EL (cell line): ENCODE measurements at regions not wholly inside any gene's neighbourhood (a gene's known extent, or its start where the extent isn't known, plus 50 kb on each side); places are given as distances from the start of the nearest gene placed in this dataset.
A peak's percentile ranks its signal among the peaks of the same experiment; 100 is the strongest.
"Not testable (repeated sequence)": the region's sequence is repeated elsewhere in the genome, so short reads cannot be mapped to it uniquely, and the experiment has no call there.

Experiments
- DNase-seq: peaks from one replicate; pipeline ENCODE4 v3.0.0-alpha.2; 2016

DNA sequence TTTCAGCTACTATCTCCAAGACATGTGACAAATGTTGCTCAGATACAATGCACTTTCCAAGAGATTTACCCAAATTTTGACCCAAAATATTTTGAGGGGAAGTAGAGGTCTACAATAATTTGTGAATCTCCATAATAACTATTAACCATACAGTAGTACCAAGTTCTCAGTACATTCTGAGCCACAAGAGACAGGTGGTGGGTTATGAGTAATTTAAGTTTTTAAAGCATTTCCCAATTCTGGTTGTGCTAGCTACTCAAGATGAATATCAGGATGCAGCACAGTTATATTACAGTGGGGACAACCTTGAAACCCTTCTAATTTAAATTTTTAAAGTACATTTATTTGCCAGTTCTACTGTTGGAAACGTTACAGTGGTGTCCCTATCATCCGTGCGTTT, 92.2 kb upstream of the MITF start:
- no peak for DNase-seq

- no peak for DNase-seq
Observed at GRCh38 chr3:69646287-69647067, 92.8 kb upstream of the MITF start.

GRCh38 chr3:69642606-69643005, 96.7 kb upstream of the MITF start:
- no peak for DNase-seq

- no peak for DNase-seq
Observed at GRCh38 chr3:69639851-69640250, 99.4 kb upstream of the MITF start.

GRCh38 chr3:69628951-69629350, 110.3 kb upstream of the MITF start:
- DNase-seq: no peak

GRCh38 chr3:69613286-69613685, 126.0 kb upstream of the MITF start:
- DNase-seq: no peak

GRCh38 chr3:69612791-69613190, 126.5 kb upstream of the MITF start:
- DNase-seq: no peak

GRCh38 chr3:69609566-69609965, 129.7 kb upstream of the MITF start:
- not testable (repeated sequence) for DNase-seq

DNA sequence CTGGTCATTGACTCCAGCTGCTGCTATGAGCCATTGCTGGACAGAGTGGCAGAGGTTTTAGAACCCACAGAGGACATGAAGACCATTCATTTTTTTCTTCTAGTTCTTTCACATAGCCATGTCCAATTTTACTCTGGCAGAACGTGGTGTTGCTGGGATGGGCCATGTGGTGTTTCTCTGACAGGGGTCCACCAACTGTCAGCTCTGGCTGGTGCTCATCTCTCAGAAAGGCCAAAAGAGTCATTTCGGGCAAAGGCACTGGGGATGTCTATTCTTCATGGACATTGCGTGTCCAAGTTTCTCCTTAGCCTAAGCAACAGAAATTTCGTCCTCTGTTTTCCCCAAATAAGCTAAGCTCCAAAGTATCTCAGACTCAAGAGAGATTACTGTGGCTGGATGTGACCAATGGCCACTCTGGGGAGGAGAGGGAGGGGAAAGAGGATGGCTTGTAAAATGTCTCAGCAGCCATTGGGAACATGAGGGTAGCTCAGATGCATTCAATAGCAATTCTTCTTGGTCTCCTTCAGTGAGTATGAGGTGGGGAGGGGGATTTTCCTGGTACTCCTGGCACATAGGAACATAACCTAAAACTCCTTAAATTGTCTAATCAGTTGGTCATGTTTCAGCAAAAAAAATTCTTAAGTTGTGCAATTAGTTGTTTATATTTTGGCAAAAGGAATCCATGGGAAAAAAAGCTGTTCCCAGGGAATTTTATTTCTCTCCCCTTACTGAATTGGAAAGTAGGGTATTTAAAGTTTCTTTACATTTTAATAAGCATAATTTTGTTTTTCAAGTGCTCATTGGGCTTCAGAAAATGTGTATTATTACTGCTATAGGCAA, 131.6 kb upstream of the MITF start:
- no peak for DNase-seq

DNA sequence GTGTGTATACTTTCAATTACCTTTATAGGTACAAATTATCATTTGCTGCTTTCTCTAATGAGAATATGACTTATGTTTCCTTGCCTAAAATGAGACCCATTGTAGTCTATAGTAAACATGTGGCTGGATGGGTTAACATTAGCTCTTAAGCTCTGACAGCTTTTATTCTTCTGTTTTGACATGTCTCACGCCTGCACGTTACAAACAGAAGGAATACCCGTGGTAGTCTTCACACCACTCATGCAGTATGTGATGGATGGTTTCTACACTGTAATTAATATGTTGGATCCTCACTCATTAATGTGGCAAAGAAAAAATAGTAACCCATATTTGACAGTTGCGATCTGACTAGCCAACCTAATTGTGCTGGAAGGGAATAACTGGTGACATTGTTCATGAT, 133.4 kb upstream of the MITF start:
- DNase-seq: no peak

GRCh38 chr3:69604735-69605450, 134.4 kb upstream of the MITF start:
- no peak for DNase-seq

GRCh38 chr3:69602112-69602511, 137.2 kb upstream of the MITF start:
- DNase-seq: no peak

GRCh38 chr3:69594286-69594685, 145.0 kb upstream of the MITF start:
- no peak for DNase-seq

GRCh38 chr3:69591164-69591736, 148.0 kb upstream of the MITF start:
- no peak for DNase-seq

GRCh38 chr3:69590111-69590510, 149.2 kb upstream of the MITF start:
- DNase-seq: no peak

DNA sequence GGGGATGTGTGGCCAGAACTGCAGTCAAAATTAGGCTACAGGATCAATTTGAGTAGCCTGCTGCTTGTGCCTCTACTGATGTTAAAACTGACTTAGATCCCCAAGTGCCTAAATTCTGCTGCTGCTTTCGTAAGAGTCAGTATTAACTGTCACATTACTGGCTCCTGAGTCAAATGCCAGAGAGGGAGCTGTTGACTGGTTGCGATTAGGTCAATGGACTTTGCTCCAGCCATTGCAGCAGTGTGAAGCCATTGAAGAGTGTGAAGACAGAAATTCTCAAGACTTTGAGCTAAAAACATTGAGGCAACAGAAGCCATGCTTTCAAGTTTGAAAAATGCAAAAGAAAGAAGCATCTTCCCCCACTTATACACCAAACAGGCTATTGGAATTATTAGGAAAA, 151.1 kb upstream of the MITF start:
- DNase-seq: no peak

- no peak for DNase-seq
Observed at GRCh38 chr3:69585472-69585871, 153.8 kb upstream of the MITF start.

- no peak for DNase-seq
Observed at GRCh38 chr3:69582044-69582443, 157.2 kb upstream of the MITF start.

GRCh38 chr3:69579306-69580041, 159.8 kb upstream of the MITF start:
- no peak for DNase-seq

GRCh38 chr3:69569520-69569919, 169.7 kb upstream of the MITF start:
- no peak for DNase-seq

DNA sequence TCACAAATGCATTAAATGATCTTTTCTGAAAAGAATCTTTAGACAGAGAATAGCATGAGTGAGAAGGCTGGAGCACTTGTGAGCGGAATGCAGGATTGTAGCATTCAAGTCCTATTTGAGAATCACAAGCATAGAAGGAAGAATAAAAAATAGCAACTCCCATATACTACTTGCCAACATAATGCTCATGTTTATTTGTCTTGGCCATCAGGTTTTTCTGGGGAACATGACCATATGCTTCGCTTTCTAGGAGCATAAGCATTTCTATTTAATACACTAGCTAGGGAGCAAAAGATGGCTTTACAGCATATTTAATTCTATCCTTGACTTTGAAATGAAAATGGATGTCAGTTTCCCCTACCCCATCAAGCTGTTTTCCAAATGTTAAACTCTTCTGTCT, 170.3 kb upstream of the MITF start:
- no peak for DNase-seq

DNA sequence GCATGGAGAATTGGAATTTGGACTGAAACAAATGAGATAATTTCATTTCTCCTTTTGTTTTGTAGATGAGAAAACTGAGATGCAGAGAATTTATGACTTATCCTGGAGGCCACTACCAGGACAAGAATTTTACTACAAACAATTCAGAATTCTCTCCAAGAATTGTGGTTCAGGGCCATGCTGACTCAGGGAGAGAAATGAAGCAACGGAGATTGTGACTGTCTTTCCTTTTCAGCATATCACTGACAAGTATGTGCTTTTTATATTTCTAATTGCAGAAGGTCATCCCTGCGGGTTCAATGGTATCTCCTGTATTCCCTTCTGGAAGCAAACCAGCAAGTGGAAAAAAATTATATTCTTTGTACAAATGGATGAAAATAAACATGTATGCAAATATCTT, 170.8 kb upstream of the MITF start:
- peak; percentile 2 for DNase-seq

GRCh38 chr3:69567710-69568052, 171.6 kb upstream of the MITF start:
- no peak for DNase-seq
